Loucy (cell line): ENCODE measurements at regions not wholly inside any gene's neighbourhood (a gene's known extent, or its start where the extent isn't known, plus 50 kb on each side); places are given as distances from the start of the nearest gene placed in this dataset.

Source experiments
- H2AFZ ChIP-seq: fragments of 200-600 bp; sonication (generic); 2 replicates; pipeline ENCODE4 v1.6.0; 2016; ENCODE audit warnings: antibody characterized with exemption, mild to moderate bottlenecking, low read length, moderate library complexity
- H3F3A ChIP-seq: fragments of 200-600 bp; 2 replicates; pipeline ENCODE4 v1.6.0; 2016; ENCODE audit warnings: antibody characterized with exemption, low read depth, mild to moderate bottlenecking
- H3K27me3 ChIP-seq: fragments of 200-600 bp; sonication (generic); 2 replicates; pipeline ENCODE4 v1.6.1; 2014; ENCODE audit warnings: low read length, mild to moderate bottlenecking; ENCODE audit not compliant: insufficient read depth, poor library complexity, severe bottlenecking
- H3K36me3 ChIP-seq: fragments of 200-600 bp; sonication (generic); 2 replicates; pipeline ENCODE4 v1.6.1; 2016; ENCODE audit warnings: low read length; ENCODE audit not compliant: insufficient read depth
- H3K4me1 ChIP-seq: fragments of 200-600 bp; sonication (generic); 2 replicates; pipeline ENCODE4 v1.5.1; 2014; ENCODE audit warnings: low read length, mild to moderate bottlenecking; ENCODE audit not compliant: insufficient read depth, poor library complexity, severe bottlenecking
- H3K4me2 ChIP-seq: fragments of 200-600 bp; sonication (generic); 2 replicates; pipeline ENCODE4 v1.6.0; 2014; ENCODE audit warnings: antibody characterized with exemption, low read length, low read depth, mild to moderate bottlenecking; ENCODE audit not compliant: poor library complexity, severe bottlenecking
- H3K4me3 ChIP-seq: fragments of 200-600 bp; sonication (generic); 2 replicates; pipeline ENCODE4 v1.5.1; 2014; ENCODE audit warnings: low read length, mild to moderate bottlenecking, mixed read lengths; ENCODE audit not compliant: poor library complexity, severe bottlenecking
- H3K79me2 ChIP-seq: fragments of 200-600 bp; sonication (generic); 2 replicates; pipeline ENCODE4 v1.6.1; 2014; ENCODE audit warnings: low read length; ENCODE audit not compliant: insufficient read depth
- H3K9ac ChIP-seq: fragments of 200-600 bp; sonication (generic); 2 replicates; pipeline ENCODE4 v1.6.0; 2014; ENCODE audit warnings: mild to moderate bottlenecking, low read depth, low read length, moderate library complexity; ENCODE audit not compliant: poor library complexity, severe bottlenecking
- H3K9me2 ChIP-seq: fragments of 200-600 bp; sonication (generic); replicated peaks from 2 replicates; pipeline ENCODE4 v1.6.1; 2016; ENCODE audit warnings: low read depth, low read length, mixed read lengths
- H3K9me3 ChIP-seq: fragments of 200-600 bp; sonication (generic); 2 replicates; pipeline ENCODE4 v1.6.1; 2014; ENCODE audit warnings: mild to moderate bottlenecking, antibody characterized with exemption, low read length, low read depth; ENCODE audit not compliant: insufficient read depth
- H4K20me1 ChIP-seq: fragments of 200-600 bp; sonication (generic); 2 replicates; pipeline ENCODE4 v1.6.0; 2014; ENCODE audit warnings: antibody characterized with exemption, low read length, mild to moderate bottlenecking; ENCODE audit not compliant: insufficient read depth, poor library complexity, severe bottlenecking
- CTCF ChIP-seq: fragments of 200-600 bp; sonication (generic); conservative IDR thresholded peaks from 2 replicates; pipeline ENCODE4 v1.5.1; 2014; ENCODE audit warnings: mild to moderate bottlenecking, antibody characterized with exemption, low read length
- EZH2phosphoT487 ChIP-seq: fragments of 200-600 bp; IDR thresholded peaks from 2 replicates; pipeline ENCODE4 v1.6.1; 2018; ENCODE audit warnings: antibody characterized with exemption, mild to moderate bottlenecking, moderate library complexity, borderline replicate concordance

GRCh38 chr4:108396900-108397497 is 223.4 kb upstream of the RPL34 start:
- TF ChIP-seq CTCF (no peak), EZH2phosphoT487 (no peak)

GRCh38 chr4:108395786-108396185 is 224.6 kb upstream of the RPL34 start:
- no peaks in the 10 kb centered on the region for H3K36me3 ChIP-seq
- no peaks in the 10 kb centered on the region for H3K79me2 ChIP-seq
- H3K4me3 ChIP-seq = no peak overlapping the region
- peaks cover 53% of the 10 kb centered on the region for H3K4me1 ChIP-seq
- H3K27me3 ChIP-seq = no peaks in the 10 kb centered on the region
- TF ChIP-seq EZH2phosphoT487 (no peak), CTCF (no peak)
- peak overlapping the region; percentile 13; the same call in 1 of the 2 replicates for H2AFZ ChIP-seq
- H3K9ac ChIP-seq = no peak overlapping the region
- H3K9me3 ChIP-seq = no peaks in the 10 kb centered on the region
- no peaks in the 10 kb centered on the region for H4K20me1 ChIP-seq
- H3F3A ChIP-seq = no peaks in the 10 kb centered on the region
- H3K9me2 ChIP-seq = no peaks in the 10 kb centered on the region
- no peak overlapping the region for H3K4me2 ChIP-seq

More at GRCh38 chr4:108396900-108397497, 223.4 kb upstream of the RPL34 start:
- H3K4me3 ChIP-seq = no peak overlapping the region
- H4K20me1 ChIP-seq = no peaks in the 10 kb centered on the region
- no peaks in the 10 kb centered on the region for H3K36me3 ChIP-seq
- H3F3A ChIP-seq = no peaks in the 10 kb centered on the region
- H3K4me1 ChIP-seq = peaks cover 53% of the 10 kb centered on the region
- H3K9me2 ChIP-seq = no peaks in the 10 kb centered on the region
- no peak overlapping the region for H3K4me2 ChIP-seq
- peak overlapping the region; percentile 70 for H2AFZ ChIP-seq
- no peaks in the 10 kb centered on the region for H3K9me3 ChIP-seq
- no peaks in the 10 kb centered on the region for H3K27me3 ChIP-seq
- H3K79me2 ChIP-seq = no peaks in the 10 kb centered on the region
- H3K9ac ChIP-seq = peak overlapping the region; percentile 6

- Histone ChIP-seq H3K36me3 (no peaks in the 10 kb centered on the region), H3K9me2 (no peaks in the 10 kb centered on the region), H4K20me1 (no peaks in the 10 kb centered on the region), H3K4me1 (peaks cover 62% of the 10 kb centered on the region), H3K79me2 (no peaks in the 10 kb centered on the region), H3K4me2 (no peak overlapping the region), H3K4me3 (no peak overlapping the region), H3K9me3 (no peaks in the 10 kb centered on the region), H2AFZ (peak overlapping the region; percentile 35), H3K27me3 (no peaks in the 10 kb centered on the region), H3F3A (no peaks in the 10 kb centered on the region), H3K9ac (peak overlapping the region; percentile 31)
- TF ChIP-seq CTCF = peak; percentile 56
- no peak for TF ChIP-seq EZH2phosphoT487
These were observed 225.2 kb upstream of the LEF1 start for GRCh38 chr4:108393890-108394472.
